H9 (cell line): ENCODE measurements at regions not wholly inside any gene's neighbourhood (a gene's known extent, or its start where the extent isn't known, plus 50 kb on each side); places are given as distances from the start of the nearest gene placed in this dataset.

Source experiments
- DNase-seq: peaks from one replicate; pipeline ENCODE4 v3.0.0-alpha.2; 2017
- H2AFZ ChIP-seq: one replicate; pipeline ENCODE4 v1.6.1; 2013; ENCODE audit warnings: mild to moderate bottlenecking, low read length, control low read depth, moderate library complexity
- H2AK5ac ChIP-seq: 2 replicates; pipeline ENCODE4 v1.6.1; 2013; ENCODE audit warnings: low read length, control low read depth, mixed read lengths; ENCODE audit not compliant: insufficient read length
- H2BK120ac ChIP-seq: one replicate; pipeline ENCODE4 v1.6.1; 2013; ENCODE audit warnings: low read depth, mild to moderate bottlenecking, low read length, control low read depth, inconsistent platforms; ENCODE audit not compliant: poor library complexity, severe bottlenecking
- H2BK12ac ChIP-seq: 2 replicates; pipeline ENCODE4 v1.6.1; 2013; ENCODE audit warnings: low read length, control low read depth, mixed read lengths, low read depth; ENCODE audit not compliant: insufficient read length
- H2BK15ac ChIP-seq: 2 replicates; pipeline ENCODE4 v1.6.1; 2013; ENCODE audit warnings: low read depth, low read length, control low read depth
- H2BK20ac ChIP-seq: one replicate; pipeline ENCODE4 v1.6.1; 2013; ENCODE audit warnings: low read depth, mild to moderate bottlenecking, low read length, control low read depth, inconsistent platforms; ENCODE audit not compliant: poor library complexity, severe bottlenecking
- H2BK5ac ChIP-seq: 2 replicates; pipeline ENCODE4 v1.6.1; 2013; ENCODE audit warnings: low read length, control low read depth, mixed read lengths; ENCODE audit not compliant: insufficient read length
- H3K14ac ChIP-seq: 2 replicates; pipeline ENCODE4 v1.6.1; 2013; ENCODE audit warnings: low read length, control low read depth; ENCODE audit not compliant: insufficient read depth
- H3K18ac ChIP-seq: 2 replicates; pipeline ENCODE4 v1.6.1; 2013; ENCODE audit warnings: low read depth, mild to moderate bottlenecking, mixed read lengths, low read length, control low read depth; ENCODE audit not compliant: insufficient read length
- H3K23ac ChIP-seq: 2 replicates; pipeline ENCODE4 v1.6.1; 2013; ENCODE audit warnings: low read length, control low read depth, mixed read lengths, low read depth; ENCODE audit not compliant: insufficient read length
- H3K23me2 ChIP-seq: 2 replicates; pipeline ENCODE4 v1.6.1; 2013; ENCODE audit warnings: low read depth, mild to moderate bottlenecking, mixed read lengths, low read length, control low read depth; ENCODE audit not compliant: insufficient read length, poor library complexity, severe bottlenecking
- H3K27ac ChIP-seq: 2 replicates; pipeline ENCODE4 v1.5.1; 2013; ENCODE audit warnings: low read length, control low read depth, mixed read lengths, low read depth; ENCODE audit not compliant: insufficient read length
- H3K27me3 ChIP-seq: 2 replicates; pipeline ENCODE4 v1.6.1; 2013; ENCODE audit warnings: low read length, control low read depth, inconsistent platforms; ENCODE audit not compliant: insufficient read depth
- H3K4ac ChIP-seq: 2 replicates; pipeline ENCODE4 v1.6.1; 2013; ENCODE audit warnings: low read depth, mild to moderate bottlenecking, control low read depth, inconsistent platforms, low read length, moderate library complexity
- H3K4me1 ChIP-seq: 2 replicates; pipeline ENCODE4 v1.6.1; 2013; ENCODE audit warnings: low read length, control low read depth, inconsistent platforms; ENCODE audit not compliant: insufficient read depth
- H3K4me2 ChIP-seq: 2 replicates; pipeline ENCODE4 v1.6.1; 2013; ENCODE audit warnings: low read length, control low read depth, mixed read lengths; ENCODE audit not compliant: insufficient read length, insufficient read depth
- H3K56ac ChIP-seq: 2 replicates; pipeline ENCODE4 v1.6.1; 2013; ENCODE audit warnings: low read depth, mild to moderate bottlenecking, mixed read lengths, low read length, control low read depth; ENCODE audit not compliant: insufficient read length
- H3K79me1 ChIP-seq: 2 replicates; pipeline ENCODE4 v1.6.1; 2013; ENCODE audit warnings: low read depth, mild to moderate bottlenecking, moderate library complexity, low read length, control low read depth, inconsistent platforms; ENCODE audit not compliant: insufficient read depth, poor library complexity, severe bottlenecking
- H3K79me2 ChIP-seq: 2 replicates; pipeline ENCODE4 v1.6.1; 2013; ENCODE audit warnings: low read length, control low read depth, inconsistent platforms; ENCODE audit not compliant: insufficient read depth
- H3K9ac ChIP-seq: 2 replicates; pipeline ENCODE4 v1.6.1; 2013; ENCODE audit warnings: low read length, control low read depth, mixed read lengths; ENCODE audit not compliant: insufficient read length; ENCODE audit errors: extremely low read depth
- H3K9me3 ChIP-seq: one replicate; pipeline ENCODE4 v1.6.1; 2013; ENCODE audit warnings: low read depth, low read length, inconsistent platforms; ENCODE audit not compliant: control insufficient read depth
- H3T11ph ChIP-seq: one replicate; pipeline ENCODE4 v1.6.1; 2013; ENCODE audit warnings: mild to moderate bottlenecking, low read length, control low read depth, inconsistent platforms
- H4K20me1 ChIP-seq: one replicate; pipeline ENCODE4 v1.6.1; 2013; ENCODE audit not compliant: control insufficient read depth, insufficient read length, insufficient read depth
- H4K5ac ChIP-seq: 2 replicates; pipeline ENCODE4 v1.6.1; 2013; ENCODE audit warnings: low read depth, mild to moderate bottlenecking, mixed read lengths, low read length, control low read depth; ENCODE audit not compliant: insufficient read length
- H4K8ac ChIP-seq: replicated peaks from 2 replicates; pipeline ENCODE4 v1.6.1; 2013; ENCODE audit warnings: low read length, control low read depth, mixed read lengths, low read depth; ENCODE audit not compliant: insufficient read length
- H4K91ac ChIP-seq: 2 replicates; pipeline ENCODE4 v1.6.1; 2013; ENCODE audit warnings: low read depth, mild to moderate bottlenecking, moderate library complexity, mixed read lengths, low read length, control low read depth; ENCODE audit not compliant: insufficient read length
- H3K27ac Mint-ChIP-seq, 3 experiments: 2 replicates in 2 of 3; 3 replicates in 1 of 3; pipeline ENCODE4 v1.8.0; 2020 to 2021; ENCODE audit warnings: mixed read lengths in 3 of 3, mild to moderate bottlenecking in 1 of 3, moderate library complexity in 1 of 3
- H3K27me3 Mint-ChIP-seq: 2 replicates; pipeline ENCODE4 v1.8.0; 2021; ENCODE audit warnings: low read depth, mild to moderate bottlenecking, moderate library complexity, mixed read lengths
- H3K36me3 Mint-ChIP-seq, 3 experiments: 2 replicates in 2 of 3; 3 replicates in 1 of 3; pipeline ENCODE4 v1.8.0; 2020 to 2021; ENCODE audit warnings: low read depth in 3 of 3, mixed read lengths in 3 of 3; ENCODE audit not compliant: insufficient read depth in 1 of 3
- H3K4me1 Mint-ChIP-seq, 2 experiments: 2 replicates each; pipeline ENCODE4 v1.8.0; 2020; ENCODE audit warnings: mixed read lengths in 2 of 2
- H3K4me3 Mint-ChIP-seq, 2 experiments: 2 replicates in 1 of 2; 3 replicates in 1 of 2; pipeline ENCODE4 v1.8.0; 2020 to 2021; ENCODE audit warnings: mild to moderate bottlenecking in 2 of 2, mixed read lengths in 2 of 2, moderate library complexity in 1 of 2
- H3K9me3 Mint-ChIP-seq, 2 experiments: 2 replicates in 1 of 2; 3 replicates in 1 of 2; pipeline ENCODE4 v1.8.0; 2020; ENCODE audit warnings: mild to moderate bottlenecking in 2 of 2, mixed read lengths in 2 of 2, moderate library complexity in 1 of 2
- WGBS: extraction: QIAGEN DNeasy Blood & Tissue Kit; methylation state at CpG from one replicate; pipeline ENCODE4 v1.1.7; 2013; ENCODE audit warnings: missing lambda C conversion rate, low lambda C conversion rate, mixed read lengths; ENCODE audit not compliant: insufficient read length; ENCODE audit errors: extremely low coverage; 5-methylcytosine and 5-hydroxymethylcytosine counted together
- TF ChIP-seq, protein P1 (sequence below): fragments of 200-600 bp; sonication (generic); conservative IDR thresholded peaks from 3 replicates; pipeline ENCODE4 v1.8.0; 2021; ENCODE audit warnings: antibody characterized with exemption, mild to moderate bottlenecking

GRCh38 chr7:15781944-15782343 lies 95.5 kb upstream of the MEOX2 start:
- Histone ChIP-seq H4K20me1 (no peaks in the 10 kb centered on the region), H3K56ac (no peak overlapping the region), H3K9me3 (no peaks in the 10 kb centered on the region), H2AFZ (no peak overlapping the region), H3K79me2 (no peaks in the 10 kb centered on the region), H2AK5ac (no peak overlapping the region), H2BK120ac (no peak overlapping the region), H4K91ac (no peak overlapping the region), H4K8ac (no peak overlapping the region), H2BK12ac (no peak overlapping the region), H3K18ac (no peak overlapping the region), H3K23ac (no peak overlapping the region), H3K14ac (no peak overlapping the region), H2BK20ac (no peak overlapping the region), H3K9ac (no peak overlapping the region), H3K27ac (no peak overlapping the region), H2BK15ac (no peak overlapping the region), H3K4me2 (no peak overlapping the region), H3K4me1 (peaks cover 5% of the 10 kb centered on the region; the same call in 1 of the 2 replicates), H3T11ph (no peak overlapping the region), H3K4ac (no peak overlapping the region), H4K5ac (no peak overlapping the region), H3K27me3 (no peaks in the 10 kb centered on the region), H2BK5ac (no peak overlapping the region), H3K79me1 (no peaks in the 10 kb centered on the region), H3K23me2 (no peaks in the 10 kb centered on the region)
- H3K9me3 Mint-ChIP-seq, result no peaks in the 10 kb centered on the region
- H3K27me3 Mint-ChIP-seq, result no peaks in the 10 kb centered on the region
- no CpG with 5 or more reads among the region's 2 CpGs for WGBS
- no peak overlapping the region for H3K4me3 Mint-ChIP-seq
- no peaks in the 10 kb centered on the region for H3K36me3 Mint-ChIP-seq
- peak overlapping the region in 1 of 3 experiments; percentile 18; a peak in 1 of 7 replicates for H3K27ac Mint-ChIP-seq
- TF ChIP-seq, protein P1, sequence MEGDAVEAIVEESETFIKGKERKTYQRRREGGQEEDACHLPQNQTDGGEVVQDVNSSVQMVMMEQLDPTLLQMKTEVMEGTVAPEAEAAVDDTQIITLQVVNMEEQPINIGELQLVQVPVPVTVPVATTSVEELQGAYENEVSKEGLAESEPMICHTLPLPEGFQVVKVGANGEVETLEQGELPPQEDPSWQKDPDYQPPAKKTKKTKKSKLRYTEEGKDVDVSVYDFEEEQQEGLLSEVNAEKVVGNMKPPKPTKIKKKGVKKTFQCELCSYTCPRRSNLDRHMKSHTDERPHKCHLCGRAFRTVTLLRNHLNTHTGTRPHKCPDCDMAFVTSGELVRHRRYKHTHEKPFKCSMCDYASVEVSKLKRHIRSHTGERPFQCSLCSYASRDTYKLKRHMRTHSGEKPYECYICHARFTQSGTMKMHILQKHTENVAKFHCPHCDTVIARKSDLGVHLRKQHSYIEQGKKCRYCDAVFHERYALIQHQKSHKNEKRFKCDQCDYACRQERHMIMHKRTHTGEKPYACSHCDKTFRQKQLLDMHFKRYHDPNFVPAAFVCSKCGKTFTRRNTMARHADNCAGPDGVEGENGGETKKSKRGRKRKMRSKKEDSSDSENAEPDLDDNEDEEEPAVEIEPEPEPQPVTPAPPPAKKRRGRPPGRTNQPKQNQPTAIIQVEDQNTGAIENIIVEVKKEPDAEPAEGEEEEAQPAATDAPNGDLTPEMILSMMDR, result no peak
- DNase-seq, result no peak
- H3K4me1 Mint-ChIP-seq, result peaks cover 30 to 31% of the 10 kb centered on the region in 2 experiments
